ENCODE measurements at regions not wholly inside any gene's neighbourhood (a gene's known extent, or its start where the extent isn't known, plus 50 kb on each side); places are given as distances from the start of the nearest gene placed in this dataset.

GRCh38 chr22:47434336-47435203, 672.1 kb downstream of the TBC1D22A start:
- Mint-ChIP-seq H3K4me3 (no peak overlapping the region), H3K9me3 (peaks cover 94% of the 10 kb centered on the region), H3K4me1 (no peaks in the 10 kb centered on the region), H3K36me3 (ENCODE audit: low read depth) (peaks cover 39% of the 10 kb centered on the region), H3K27me3 (ENCODE audit: insufficient read depth, low read depth, poor library complexity) (peaks cover 3% of the 10 kb centered on the region), H3K27ac (no peak overlapping the region)
- TF ChIP-seq STAT1 (IDR thresholded peaks at IDR 0.05; ENCODE audit: unreplicated experiment) (no peak), ZNF462 (CRISPR knock-in tag; IDR thresholded peaks at IDR 0.05) (no peak), CTCF (conservative IDR thresholded peaks at IDR 0.05; ENCODE audit: low read depth in 2 of 2) (no peak), CREB1 (CRISPR knock-in tag; IDR thresholded peaks at IDR 0.05; ENCODE audit: low read depth) (no peak), ETS1 (IDR thresholded peaks at IDR 0.05) (no peak), POLR2AphosphoS5 (IDR thresholded peaks at IDR 0.05; ENCODE audit: low read depth) (no peak), ZNF114 (CRISPR knock-in tag; IDR thresholded peaks at IDR 0.05) (no peak), ZNF331 (CRISPR knock-in tag; IDR thresholded peaks at IDR 0.05; ENCODE audit: low read depth) (no peak), EZH2phosphoT487 (IDR thresholded peaks at IDR 0.05; ENCODE audit: unreplicated experiment) (no peak), EZH2 (IDR thresholded peaks at IDR 0.05; ENCODE audit: low read depth, unreplicated experiment) (no peak), NANOG (IDR thresholded peaks at IDR 0.05; ENCODE audit: borderline replicate concordance) (no peak), JUNB (IDR thresholded peaks at IDR 0.05; ENCODE audit: unreplicated experiment) (no peak)
- TF ChIP-seq, protein P1, sequence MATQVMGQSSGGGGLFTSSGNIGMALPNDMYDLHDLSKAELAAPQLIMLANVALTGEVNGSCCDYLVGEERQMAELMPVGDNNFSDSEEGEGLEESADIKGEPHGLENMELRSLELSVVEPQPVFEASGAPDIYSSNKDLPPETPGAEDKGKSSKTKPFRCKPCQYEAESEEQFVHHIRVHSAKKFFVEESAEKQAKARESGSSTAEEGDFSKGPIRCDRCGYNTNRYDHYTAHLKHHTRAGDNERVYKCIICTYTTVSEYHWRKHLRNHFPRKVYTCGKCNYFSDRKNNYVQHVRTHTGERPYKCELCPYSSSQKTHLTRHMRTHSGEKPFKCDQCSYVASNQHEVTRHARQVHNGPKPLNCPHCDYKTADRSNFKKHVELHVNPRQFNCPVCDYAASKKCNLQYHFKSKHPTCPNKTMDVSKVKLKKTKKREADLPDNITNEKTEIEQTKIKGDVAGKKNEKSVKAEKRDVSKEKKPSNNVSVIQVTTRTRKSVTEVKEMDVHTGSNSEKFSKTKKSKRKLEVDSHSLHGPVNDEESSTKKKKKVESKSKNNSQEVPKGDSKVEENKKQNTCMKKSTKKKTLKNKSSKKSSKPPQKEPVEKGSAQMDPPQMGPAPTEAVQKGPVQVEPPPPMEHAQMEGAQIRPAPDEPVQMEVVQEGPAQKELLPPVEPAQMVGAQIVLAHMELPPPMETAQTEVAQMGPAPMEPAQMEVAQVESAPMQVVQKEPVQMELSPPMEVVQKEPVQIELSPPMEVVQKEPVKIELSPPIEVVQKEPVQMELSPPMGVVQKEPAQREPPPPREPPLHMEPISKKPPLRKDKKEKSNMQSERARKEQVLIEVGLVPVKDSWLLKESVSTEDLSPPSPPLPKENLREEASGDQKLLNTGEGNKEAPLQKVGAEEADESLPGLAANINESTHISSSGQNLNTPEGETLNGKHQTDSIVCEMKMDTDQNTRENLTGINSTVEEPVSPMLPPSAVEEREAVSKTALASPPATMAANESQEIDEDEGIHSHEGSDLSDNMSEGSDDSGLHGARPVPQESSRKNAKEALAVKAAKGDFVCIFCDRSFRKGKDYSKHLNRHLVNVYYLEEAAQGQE (IDR thresholded peaks at IDR 0.05; ENCODE audit: unreplicated experiment) = no peak
- H3K9me2 ChIP-seq (ENCODE audit: insufficient read depth) = no peaks in the 10 kb centered on the region
- H2AFZ ChIP-seq = no peak overlapping the region
- H3K4me2 ChIP-seq = no peak overlapping the region
- no peaks in the 10 kb centered on the region for H3K27me3 ChIP-seq (ENCODE audit: insufficient read depth)
- H3K4me1 ChIP-seq (ENCODE audit: insufficient read depth) = no peaks in the 10 kb centered on the region
- H3K4me3 ChIP-seq = no peak overlapping the region
- H4K20me1 ChIP-seq (replicated peaks; ENCODE audit: insufficient read depth) = no peaks in the 10 kb centered on the region
- peaks cover 2% of the 10 kb centered on the region; the same call in 1 of the 2 replicates for H3K36me3 ChIP-seq (ENCODE audit: insufficient read depth)
- H3F3A ChIP-seq (replicated peaks; ENCODE audit: low read depth) = no peaks in the 10 kb centered on the region
- H3K79me2 ChIP-seq (replicated peaks; ENCODE audit: insufficient read depth) = no peaks in the 10 kb centered on the region
- H3K27ac ChIP-seq (ENCODE audit: low read depth) = no peak overlapping the region
- DNase-seq (ENCODE audit: low spot score) (no peak), ATAC-seq (no peak)

All from GM23338 (cell line).